ENCODE measurements at regions not wholly inside any gene's neighbourhood (a gene's known extent, or its start where the extent isn't known, plus 50 kb on each side); places are given as distances from the start of the nearest gene placed in this dataset.

DNA sequence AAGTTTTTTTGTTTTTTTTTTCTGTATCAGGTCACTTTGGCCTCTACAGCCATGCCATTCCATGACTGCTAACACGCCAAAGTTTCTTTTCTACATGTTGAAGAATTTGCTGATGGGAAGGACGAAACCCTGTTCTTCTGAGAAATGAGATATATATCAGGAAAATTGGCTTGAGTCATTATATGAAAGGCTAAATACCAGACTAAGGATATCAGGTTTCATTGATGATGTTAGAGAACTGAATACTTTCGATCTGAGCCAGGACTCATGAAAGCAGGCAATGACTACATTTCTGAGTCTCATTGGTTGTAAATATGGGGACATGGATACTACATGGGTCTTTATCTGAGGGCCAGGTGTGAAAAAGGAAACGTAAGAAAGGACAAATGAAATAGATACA is 181.4 kb downstream of the OSR1 start:
- intact Hi-C loops (cut with DNase I): no loop called here
- DNase-seq (no peak), ATAC-seq (no peak)
- H3K27ac ChIP-seq: no peak overlapping the region
- no peak for TF ChIP-seq POLR2A (IDR thresholded peaks at IDR 0.05)
- TF ChIP-seq, protein P1, sequence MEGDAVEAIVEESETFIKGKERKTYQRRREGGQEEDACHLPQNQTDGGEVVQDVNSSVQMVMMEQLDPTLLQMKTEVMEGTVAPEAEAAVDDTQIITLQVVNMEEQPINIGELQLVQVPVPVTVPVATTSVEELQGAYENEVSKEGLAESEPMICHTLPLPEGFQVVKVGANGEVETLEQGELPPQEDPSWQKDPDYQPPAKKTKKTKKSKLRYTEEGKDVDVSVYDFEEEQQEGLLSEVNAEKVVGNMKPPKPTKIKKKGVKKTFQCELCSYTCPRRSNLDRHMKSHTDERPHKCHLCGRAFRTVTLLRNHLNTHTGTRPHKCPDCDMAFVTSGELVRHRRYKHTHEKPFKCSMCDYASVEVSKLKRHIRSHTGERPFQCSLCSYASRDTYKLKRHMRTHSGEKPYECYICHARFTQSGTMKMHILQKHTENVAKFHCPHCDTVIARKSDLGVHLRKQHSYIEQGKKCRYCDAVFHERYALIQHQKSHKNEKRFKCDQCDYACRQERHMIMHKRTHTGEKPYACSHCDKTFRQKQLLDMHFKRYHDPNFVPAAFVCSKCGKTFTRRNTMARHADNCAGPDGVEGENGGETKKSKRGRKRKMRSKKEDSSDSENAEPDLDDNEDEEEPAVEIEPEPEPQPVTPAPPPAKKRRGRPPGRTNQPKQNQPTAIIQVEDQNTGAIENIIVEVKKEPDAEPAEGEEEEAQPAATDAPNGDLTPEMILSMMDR (IDR thresholded peaks at IDR 0.05): no peak
- 84 to 91% (median 88%) methylated on average over 4 of the region's 4 CpGs for WGBS, 4 donors
- H3K4me3 ChIP-seq: no peak overlapping the region
- no peaks in the 10 kb centered on the region for H3K27me3 ChIP-seq
- peaks cover 0 to 17% (median 0%) of the 10 kb centered on the region in 12 donors for H3K4me1 ChIP-seq
- peaks cover 0 to 22% (median 0%) of the 10 kb centered on the region in 12 donors for H3K9me3 ChIP-seq
- H3K36me3 ChIP-seq: no peaks in the 10 kb centered on the region

DNA sequence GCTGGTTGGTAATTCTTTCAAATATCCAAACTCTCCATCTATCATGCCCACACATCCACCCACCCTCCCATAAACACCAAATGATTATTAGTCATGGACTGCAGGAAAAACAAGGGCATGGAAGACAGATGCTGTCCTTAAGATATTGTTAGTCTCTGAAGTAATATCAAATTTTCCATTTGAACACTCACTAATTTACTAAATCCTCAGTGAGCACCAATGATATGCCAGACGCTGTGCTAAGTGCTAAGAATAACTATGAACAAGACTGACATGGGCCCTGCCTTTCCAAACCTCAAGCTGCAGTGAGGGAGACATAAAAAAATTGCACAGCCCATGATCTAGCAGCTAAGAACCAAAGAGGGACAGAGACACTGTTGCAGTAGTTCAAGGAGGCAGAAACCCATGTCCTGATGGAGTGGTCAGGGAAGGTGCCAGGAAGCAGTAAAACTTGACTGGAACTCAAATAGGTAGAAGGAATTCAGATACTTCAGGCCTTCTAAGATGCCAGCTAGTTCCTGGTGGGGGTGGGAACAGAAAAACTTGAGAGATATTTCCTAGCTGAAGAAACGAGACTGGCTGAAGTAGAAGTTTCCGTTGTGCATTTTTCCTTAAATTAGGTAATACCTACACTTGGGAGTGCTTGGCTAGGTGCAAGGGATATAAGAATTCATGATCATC is 182.1 kb downstream of the OSR1 start:
- 69 to 72% (median 71%) methylated on average over 3 of the region's 3 CpGs for WGBS, 4 donors
- peaks cover 0 to 17% (median 0%) of the 10 kb centered on the region in 12 donors for H3K4me1 ChIP-seq
- H3K36me3 ChIP-seq: no peaks in the 10 kb centered on the region
- TF ChIP-seq, protein P1 (IDR thresholded peaks at IDR 0.05): no peak
- TF ChIP-seq POLR2A (IDR thresholded peaks at IDR 0.05): no peak
- no peak overlapping the region for H3K4me3 ChIP-seq
- intact Hi-C loops (cut with DNase I): no loop called here
- DNase-seq (no peak), ATAC-seq (peak in 3 of 4 donors; percentile 38 to 54 (median 47))
- H3K27me3 ChIP-seq: no peaks in the 10 kb centered on the region
- peaks cover 0 to 17% (median 0%) of the 10 kb centered on the region in 12 donors for H3K9me3 ChIP-seq
- H3K27ac ChIP-seq: no peak overlapping the region

DNA sequence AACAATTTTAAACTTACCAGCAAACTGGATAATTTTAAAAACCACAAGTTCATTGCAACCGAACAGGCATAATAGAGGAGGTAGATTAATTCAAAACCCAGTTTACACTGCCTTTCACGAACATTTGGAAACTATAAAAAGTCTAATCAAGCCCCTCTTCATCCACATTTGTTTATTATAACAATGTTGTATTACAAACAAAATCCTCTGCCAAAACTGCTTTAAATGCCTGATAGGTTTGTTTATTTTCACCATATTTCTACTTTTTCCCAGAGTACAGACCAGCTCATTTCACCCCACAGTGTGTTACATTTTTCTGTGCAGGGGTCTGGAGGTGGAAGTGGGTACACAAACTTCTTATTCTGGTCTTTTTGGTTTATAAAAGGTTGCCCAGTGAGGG is 184.2 kb downstream of the OSR1 start:
- TF ChIP-seq, protein P1 (IDR thresholded peaks at IDR 0.05): no peak
- TF ChIP-seq POLR2A (IDR thresholded peaks at IDR 0.05): no peak
- Histone ChIP-seq H3K9me3 (no peaks in the 10 kb centered on the region), H3K27me3 (no peaks in the 10 kb centered on the region), H3K27ac (no peak overlapping the region), H3K4me1 (peaks cover 0 to 17% (median 0%) of the 10 kb centered on the region in 12 donors), H3K4me3 (no peak overlapping the region), H3K36me3 (no peaks in the 10 kb centered on the region)
- ATAC-seq (no peak), DNase-seq (no peak)
- intact Hi-C loops (cut with DNase I): no loop called here
- WGBS, 4 donors: 81 to 89% (median 85%) methylated on average over 2 of the region's 2 CpGs

DNA sequence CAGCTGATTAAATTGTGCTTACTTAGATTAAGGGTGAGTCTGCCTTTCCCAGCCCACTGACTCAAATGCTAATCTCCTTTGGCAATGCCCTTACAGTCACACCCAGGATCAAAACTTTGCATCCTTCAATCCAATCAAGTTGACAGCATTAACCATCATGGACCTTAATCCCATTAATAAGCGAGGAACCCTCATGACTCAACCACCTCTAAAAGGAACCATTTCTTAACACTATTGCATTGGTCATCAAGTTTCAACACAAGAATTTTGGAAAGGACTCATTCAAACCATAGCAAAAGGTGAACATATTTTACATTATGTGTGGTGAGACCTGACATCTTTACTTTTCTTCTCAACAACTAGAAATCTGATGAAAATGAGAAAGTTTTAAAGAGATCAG is 187.0 kb downstream of the OSR1 start:
- intact Hi-C loops (cut with DNase I): no loop called here
- H3K27ac ChIP-seq: no peak overlapping the region
- ATAC-seq: no peak
- TF ChIP-seq, protein P1 (IDR thresholded peaks at IDR 0.05): no peak
- TF ChIP-seq POLR2A (IDR thresholded peaks at IDR 0.05): no peak
- no peaks in the 10 kb centered on the region for H3K27me3 ChIP-seq
- H3K9me3 ChIP-seq: peaks cover 0 to 6% (median 0%) of the 10 kb centered on the region in 12 donors
- H3K4me1 ChIP-seq: peaks cover 0 to 4% (median 0%) of the 10 kb centered on the region in 12 donors
- H3K36me3 ChIP-seq: no peaks in the 10 kb centered on the region
- no peak for DNase-seq
- 79 to 91% (median 83%) methylated on average over 1 of the region's 1 CpG for WGBS, 4 donors
- H3K4me3 ChIP-seq: no peak overlapping the region

All from heart left ventricle (tissue), 16 donors.